AG10803 (cell line): ENCODE measurements at regions not wholly inside any gene's neighbourhood (a gene's known extent, or its start where the extent isn't known, plus 50 kb on each side); places are given as distances from the start of the nearest gene placed in this dataset.

ENCODE experiments used
- DNase-seq: peaks from one replicate; pipeline ENCODE4 v3.0.0; 2010; ENCODE audit warnings: low read depth
- H3K4me3 ChIP-seq: 2 replicates; pipeline ENCODE4 v1.5.1; 2011; ENCODE audit warnings: mild to moderate bottlenecking, low read length, control low read depth
- CTCF ChIP-seq: conservative IDR thresholded peaks from 2 replicates; pipeline ENCODE4 v1.5.1; 2011; ENCODE audit warnings: mild to moderate bottlenecking, low read length, control low read depth, inconsistent platforms

GRCh38 chr2:136420346-136420745, 302.4 kb upstream of the CXCR4 start:
- H3K4me3 ChIP-seq, result no peak overlapping the region
- TF ChIP-seq CTCF, result no peak
- DNase-seq, result no peak

- H3K4me3 ChIP-seq, result no peak overlapping the region
- no peak for DNase-seq
- no peak for TF ChIP-seq CTCF
These were observed 294.0 kb upstream of the CXCR4 start for GRCh38 chr2:136411946-136412345.

GRCh38 chr2:136410673-136411072, 292.7 kb upstream of the CXCR4 start:
- TF ChIP-seq CTCF, result no peak
- H3K4me3 ChIP-seq, result no peak overlapping the region
- DNase-seq, result no peak

- no peak for DNase-seq
- no peak for TF ChIP-seq CTCF
- H3K4me3 ChIP-seq, result no peak overlapping the region
These were observed 290.8 kb upstream of the CXCR4 start for GRCh38 chr2:136408795-136409194.

GRCh38 chr2:136407952-136408318, 290.0 kb upstream of the CXCR4 start:
- DNase-seq, result no peak
- H3K4me3 ChIP-seq, result no peak overlapping the region
- TF ChIP-seq CTCF, result no peak

GRCh38 chr2:136407117-136407951, 289.4 kb upstream of the CXCR4 start:
- no peak overlapping the region for H3K4me3 ChIP-seq
- DNase-seq, result no peak
- no peak for TF ChIP-seq CTCF

- no peak for TF ChIP-seq CTCF
- no peak overlapping the region for H3K4me3 ChIP-seq
- DNase-seq, result no peak
These were observed 287.0 kb upstream of the CXCR4 start for GRCh38 chr2:136404925-136405324.
